CD14-positive monocyte (primary cell): ENCODE measurements at regions not wholly inside any gene's neighbourhood (a gene's known extent, or its start where the extent isn't known, plus 50 kb on each side); places are given as distances from the start of the nearest gene placed in this dataset.

Experiments
- DNase-seq, 3 donors: peaks; one replicate each; pipeline ENCODE4 v3.0.0-alpha.2; 2011 to 2022
- H2AFZ ChIP-seq: 2 replicates; pipeline ENCODE4 v1.6.0; 2012; ENCODE audit warnings: mild to moderate bottlenecking, low read depth, low read length, inconsistent platforms; ENCODE audit not compliant: insufficient read depth, poor library complexity, severe bottlenecking
- H3K27ac ChIP-seq, 2 donors: 1 replicate in 1 of 2; 2 replicates in 1 of 2; pipeline ENCODE4 v1.5.1; 2012 to 2013; ENCODE audit warnings: low read length in 2 of 2, control low read depth in 1 of 2, inconsistent platforms in 1 of 2, low read depth in 1 of 2, mild to moderate bottlenecking in 1 of 2
- H3K27me3 ChIP-seq, 2 donors: one replicate each; pipeline versions ENCODE4 v1.6.0 to v1.6.1; 2011 to 2013; ENCODE audit warnings: low read length in 2 of 2; ENCODE audit not compliant: control insufficient read depth in 2 of 2, insufficient read depth in 2 of 2
- H3K36me3 ChIP-seq, 2 donors: replicated peaks in 1 of 2; 1 replicate in 1 of 2; 2 replicates in 1 of 2; pipeline versions ENCODE4 v1.5.1 to v1.6.1; 2012 to 2013; ENCODE audit warnings: low read length in 2 of 2, control low read depth in 1 of 2, inconsistent platforms in 1 of 2, mild to moderate bottlenecking in 1 of 2; ENCODE audit not compliant: insufficient read depth in 2 of 2, control insufficient read depth in 1 of 2
- H3K4me1 ChIP-seq, 2 donors: 1 replicate in 1 of 2; 2 replicates in 1 of 2; pipeline versions ENCODE4 v1.5.1 to v1.6.1; 2012 to 2013; ENCODE audit warnings: low read length in 2 of 2, control low read depth in 1 of 2, inconsistent platforms in 1 of 2, mild to moderate bottlenecking in 1 of 2, moderate library complexity in 1 of 2; ENCODE audit not compliant: insufficient read depth in 2 of 2, control insufficient read depth in 1 of 2
- H3K4me2 ChIP-seq: replicated peaks from 2 replicates; pipeline ENCODE3; 2012; ENCODE audit warnings: low read length, moderate library complexity, mild to moderate bottlenecking; ENCODE audit not compliant: poor library complexity, severe bottlenecking; ENCODE audit errors: extremely low read depth
- H3K4me3 ChIP-seq, 3 experiments: fragments of 200-600 bp in 1 of 3; sonication (generic) in 1 of 3; replicated peaks in 1 of 3; 1 replicate in 2 of 3; 2 replicates in 1 of 3; pipeline ENCODE4 v1.5.1; 2011 to 2013; ENCODE audit warnings: low read length in 3 of 3, mild to moderate bottlenecking in 3 of 3, control low read depth in 2 of 3, low read depth in 2 of 3, inconsistent platforms in 1 of 3, moderate library complexity in 1 of 3
- H3K79me2 ChIP-seq: 2 replicates; pipeline ENCODE4 v1.6.0; 2012; ENCODE audit warnings: mild to moderate bottlenecking, control low read depth, inconsistent platforms, low read length, moderate library complexity; ENCODE audit not compliant: insufficient read depth
- H3K9ac ChIP-seq: 2 replicates; pipeline ENCODE4 v1.6.0; 2017; ENCODE audit warnings: low read length, mild to moderate bottlenecking; ENCODE audit not compliant: insufficient read depth, poor library complexity, severe bottlenecking
- H3K9me3 ChIP-seq, 2 donors: replicated peaks in 1 of 2; 1 replicate in 1 of 2; 2 replicates in 1 of 2; pipeline versions ENCODE4 v1.5.1 to v1.6.1; 2012 to 2013; ENCODE audit warnings: low read length in 2 of 2, control low read depth in 1 of 2; ENCODE audit not compliant: control insufficient read depth in 1 of 2, insufficient read depth in 1 of 2
- H4K20me1 ChIP-seq: 2 replicates; pipeline ENCODE4 v1.6.0; 2012; ENCODE audit warnings: mild to moderate bottlenecking, low read length, control low read depth, moderate library complexity; ENCODE audit not compliant: insufficient read depth
- H3K27ac Mint-ChIP-seq, 7 donors: one replicate each; pipeline ENCODE4 v1.8.0; 2020; ENCODE audit warnings: mild to moderate bottlenecking in 7 of 7, mixed read lengths in 7 of 7, moderate library complexity in 6 of 7, inconsistent platforms in 2 of 7
- H3K27me3 Mint-ChIP-seq, 3 donors: one replicate each; pipeline ENCODE4 v1.8.0; 2021 to 2022; ENCODE audit warnings: low read depth in 3 of 3, mild to moderate bottlenecking in 3 of 3, mixed read lengths in 3 of 3, moderate library complexity in 3 of 3, inconsistent platforms in 1 of 3
- H3K36me3 Mint-ChIP-seq, 2 donors: one replicate each; pipeline ENCODE4 v1.8.0; 2020; ENCODE audit warnings: mixed read lengths in 2 of 2, inconsistent platforms in 1 of 2, mild to moderate bottlenecking in 1 of 2
- H3K4me1 Mint-ChIP-seq: one replicate; pipeline ENCODE4 v1.8.0; 2020; ENCODE audit warnings: mild to moderate bottlenecking, mixed read lengths
- H3K4me3 Mint-ChIP-seq, 2 donors: one replicate each; pipeline ENCODE4 v1.8.0; 2020; ENCODE audit warnings: mild to moderate bottlenecking in 2 of 2, mixed read lengths in 2 of 2, moderate library complexity in 1 of 2
- H3K9me3 Mint-ChIP-seq, 7 donors: one replicate each; pipeline ENCODE4 v1.8.0; 2020 to 2022; ENCODE audit warnings: mixed read lengths in 7 of 7, mild to moderate bottlenecking in 6 of 7, moderate library complexity in 6 of 7, inconsistent platforms in 2 of 7
- CTCF ChIP-seq: fragments of 200-600 bp; IDR thresholded peaks from one replicate; pipeline ENCODE4 v1.8.0; 2022; ENCODE audit warnings: antibody characterized with exemption, mild to moderate bottlenecking
- WGBS: methylation state at CpG from one replicate; pipeline ENCODE4 v1.1.5; 2013; ENCODE audit warnings: missing lambda C conversion rate; ENCODE audit not compliant: insufficient coverage; 5-methylcytosine and 5-hydroxymethylcytosine counted together
- intact Hi-C, 2 donors: fragments of 100-400 bp; cut with micrococcal nuclease; formaldehyde crosslinking; loops; one replicate each; pipeline versions ENCODE4 v1.15.0 to v1.15.1; 2023

- Mint-ChIP-seq H3K27ac (no peak overlapping the region), H3K36me3 (no peaks in the 10 kb centered on the region), H3K27me3 (peaks cover 0 to 9% (median 3%) of the 10 kb centered on the region in 3 donors), H3K4me1 (no peaks in the 10 kb centered on the region), H3K9me3 (peaks cover 0 to 14% (median 5%) of the 10 kb centered on the region in 7 donors), H3K4me3 (no peak overlapping the region)
- Histone ChIP-seq H3K27ac (no peak overlapping the region), H3K27me3 (peaks cover 0 to 2% of the 10 kb centered on the region in 2 donors), H3K4me2 (no peak overlapping the region), H3K4me1 (no peaks in the 10 kb centered on the region), H3K9ac (no peak overlapping the region), H3K79me2 (no peaks in the 10 kb centered on the region), H4K20me1 (no peaks in the 10 kb centered on the region), H3K9me3 (peaks cover 0 to 3% of the 10 kb centered on the region in 2 donors), H3K4me3 (no peak overlapping the region), H2AFZ (no peak overlapping the region), H3K36me3 (no peaks in the 10 kb centered on the region)
- intact Hi-C loops: no loop called here
- WGBS: no CpG with 5 or more reads among the region's 1 CpG
- TF ChIP-seq CTCF: no peak
- no peak for DNase-seq
Observed at GRCh38 chr11:11164334-11164690, 188.7 kb downstream of the CSNK2A3 start.

DNA sequence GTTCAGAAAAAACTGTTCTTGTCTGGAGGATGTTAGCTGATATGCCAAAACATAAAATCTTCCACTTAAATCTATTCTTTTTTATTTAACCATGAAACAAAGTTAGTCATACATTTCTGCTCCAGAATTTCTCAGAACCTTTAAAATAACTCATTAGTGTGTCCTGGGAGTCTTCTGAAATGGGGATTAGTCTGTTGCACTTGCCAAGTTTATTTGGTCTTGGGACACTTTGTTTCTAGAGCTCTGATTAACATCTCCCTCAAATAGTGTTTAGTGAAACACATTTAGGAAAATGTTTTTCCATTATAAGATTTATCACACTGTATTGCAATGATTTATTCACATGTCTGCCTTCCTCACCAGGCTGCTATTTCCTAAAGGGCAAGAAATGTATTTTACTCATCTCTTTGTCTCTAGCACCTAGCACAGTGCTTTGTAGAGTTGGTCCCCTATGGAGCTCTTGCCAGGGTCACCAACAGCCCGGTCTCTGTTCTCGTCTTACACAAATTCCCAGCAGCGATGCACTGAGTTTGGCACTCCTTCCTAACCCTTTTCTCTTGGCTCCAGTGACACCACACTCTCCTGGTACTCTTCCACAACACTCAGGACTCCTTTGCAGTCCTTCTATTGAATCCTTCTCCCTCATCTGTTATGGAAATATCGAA, 189.2 kb downstream of the CSNK2A3 start:
- H3K36me3 ChIP-seq: no peaks in the 10 kb centered on the region
- no peak for TF ChIP-seq CTCF
- no peak overlapping the region for H3K27ac ChIP-seq
- H3K4me3 ChIP-seq: no peak overlapping the region
- no peaks in the 10 kb centered on the region for H3K4me1 ChIP-seq
- no peak overlapping the region for H2AFZ ChIP-seq
- no peak overlapping the region for H3K4me2 ChIP-seq
- no peak overlapping the region for H3K4me3 Mint-ChIP-seq
- peaks cover 0 to 3% of the 10 kb centered on the region in 2 donors for H3K9me3 ChIP-seq
- intact Hi-C loops: no loop called here
- no peak for DNase-seq
- H3K9me3 Mint-ChIP-seq: peaks cover 0 to 14% (median 5%) of the 10 kb centered on the region in 7 donors
- H3K36me3 Mint-ChIP-seq: no peaks in the 10 kb centered on the region
- no peak overlapping the region for H3K27ac Mint-ChIP-seq
- H4K20me1 ChIP-seq: no peaks in the 10 kb centered on the region
- H3K27me3 Mint-ChIP-seq: peaks cover 0 to 9% (median 3%) of the 10 kb centered on the region in 3 donors
- H3K79me2 ChIP-seq: no peaks in the 10 kb centered on the region
- 96% methylated on average over 3 of the region's 4 CpGs for WGBS
- H3K9ac ChIP-seq: no peak overlapping the region
- no peaks in the 10 kb centered on the region for H3K4me1 Mint-ChIP-seq
- peaks cover 0 to 2% of the 10 kb centered on the region in 2 donors for H3K27me3 ChIP-seq
